GM23338 (cell line): ENCODE measurements at regions not wholly inside any gene's neighbourhood (a gene's known extent, or its start where the extent isn't known, plus 50 kb on each side); places are given as distances from the start of the nearest gene placed in this dataset.

Source experiments
- ATAC-seq: fragments of 200-7000 bp; cut with Tn5 transposase; 3 replicates; pipeline ENCODE4 v1.9.1; 2020
- DNase-seq: peaks from one replicate; pipeline ENCODE4 v3.0.0-alpha.2; 2015; ENCODE audit warnings: low spot score
- H2AFZ ChIP-seq: fragments of 200-600 bp; sonication (generic); 2 replicates; pipeline ENCODE4 v1.8.0; 2016; ENCODE audit warnings: antibody characterized with exemption, mild to moderate bottlenecking, moderate library complexity
- H3F3A ChIP-seq: fragments of 200-600 bp; sonication (generic); replicated peaks from 2 replicates; pipeline ENCODE4 v1.8.0; 2017; ENCODE audit warnings: antibody characterized with exemption, mixed run types, low read depth
- H3K27ac ChIP-seq: fragments of 200-600 bp; sonication (generic); 2 replicates; pipeline ENCODE4 v1.6.1; 2016; ENCODE audit warnings: low read depth
- H3K27me3 ChIP-seq: fragments of 200-600 bp; sonication (generic); 2 replicates; pipeline ENCODE4 v1.8.0; 2016; ENCODE audit warnings: mild to moderate bottlenecking, mixed run types, moderate library complexity; ENCODE audit not compliant: insufficient read depth
- H3K36me3 ChIP-seq: fragments of 200-600 bp; sonication (generic); 2 replicates; pipeline ENCODE4 v1.8.0; 2016; ENCODE audit warnings: mild to moderate bottlenecking; ENCODE audit not compliant: insufficient read depth
- H3K4me1 ChIP-seq: fragments of 200-600 bp; sonication (generic); 2 replicates; pipeline ENCODE4 v1.8.0; 2016; ENCODE audit warnings: mild to moderate bottlenecking, moderate library complexity; ENCODE audit not compliant: insufficient read depth
- H3K4me2 ChIP-seq: fragments of 200-600 bp; sonication (generic); 2 replicates; pipeline ENCODE4 v1.7.1; 2017; ENCODE audit warnings: mixed run types
- H3K4me3 ChIP-seq: fragments of 200-600 bp; sonication (generic); 2 replicates; pipeline ENCODE4 v1.6.1; 2016; ENCODE audit warnings: mixed run types
- H3K79me2 ChIP-seq: fragments of 200-600 bp; sonication (generic); replicated peaks from 2 replicates; pipeline ENCODE4 v1.8.0; 2017; ENCODE audit warnings: mild to moderate bottlenecking; ENCODE audit not compliant: insufficient read depth
- H3K9me2 ChIP-seq: fragments of 200-600 bp; sonication (generic); 2 replicates; pipeline ENCODE4 v1.8.0; 2017; ENCODE audit not compliant: insufficient read depth
- H4K20me1 ChIP-seq: fragments of 200-600 bp; sonication (generic); replicated peaks from 2 replicates; pipeline ENCODE4 v1.8.0; 2017; ENCODE audit warnings: mild to moderate bottlenecking; ENCODE audit not compliant: insufficient read depth
- H3K27ac Mint-ChIP-seq: 2 replicates; pipeline ENCODE4 v1.8.0; 2020; ENCODE audit warnings: inconsistent platforms, mild to moderate bottlenecking, moderate library complexity, mixed read lengths
- H3K27me3 Mint-ChIP-seq: 3 replicates; pipeline ENCODE4 v1.8.0; 2022; ENCODE audit warnings: low read depth, mild to moderate bottlenecking, moderate library complexity, mixed read lengths, inconsistent platforms; ENCODE audit not compliant: insufficient read depth, poor library complexity
- H3K36me3 Mint-ChIP-seq: 3 replicates; pipeline ENCODE4 v1.8.0; 2021; ENCODE audit warnings: low read depth, mild to moderate bottlenecking, inconsistent platforms, moderate library complexity, mixed read lengths
- H3K4me1 Mint-ChIP-seq: 3 replicates; pipeline ENCODE4 v1.8.0; 2020; ENCODE audit warnings: mild to moderate bottlenecking, inconsistent platforms, mixed read lengths
- H3K4me3 Mint-ChIP-seq: 3 replicates; pipeline ENCODE4 v1.8.0; 2021; ENCODE audit warnings: moderate library complexity, mild to moderate bottlenecking, inconsistent platforms, mixed read lengths
- H3K9me3 Mint-ChIP-seq: 3 replicates; pipeline ENCODE4 v1.8.0; 2020; ENCODE audit warnings: moderate library complexity, mild to moderate bottlenecking, inconsistent platforms, mixed read lengths
- EZH2phosphoT487 ChIP-seq: fragments of 200-600 bp; sonication (generic); IDR thresholded peaks from one replicate; pipeline ENCODE4 v1.8.1; 2018; ENCODE audit warnings: antibody characterized with exemption; ENCODE audit not compliant: unreplicated experiment
- ZNF331 ChIP-seq: fragments of 250-450 bp; sonication (Bioruptor Pico); IDR thresholded peaks from 2 replicates; pipeline ENCODE4 v1.5.0; 2020; ENCODE audit warnings: low read depth, mild to moderate bottlenecking, moderate library complexity
- TF ChIP-seq, protein P1 (sequence below): fragments of 250-450 bp; sonication (Bioruptor Pico); IDR thresholded peaks from 2 replicates; pipeline ENCODE4 v1.5.0; 2020; ENCODE audit warnings: mild to moderate bottlenecking, moderate library complexity
- TF ChIP-seq, protein P2 (sequence below), 2 experiments: fragments of 200-600 bp in 1 of 2; sonication (generic) in 1 of 2; conservative IDR thresholded peaks; 2 replicates each; pipeline versions ENCODE4 v1.5.1 to v1.6.1; 2016 to 2017; ENCODE audit warnings: antibody characterized with exemption in 2 of 2, low read depth in 2 of 2, mild to moderate bottlenecking in 2 of 2, moderate library complexity in 1 of 2

DNA sequence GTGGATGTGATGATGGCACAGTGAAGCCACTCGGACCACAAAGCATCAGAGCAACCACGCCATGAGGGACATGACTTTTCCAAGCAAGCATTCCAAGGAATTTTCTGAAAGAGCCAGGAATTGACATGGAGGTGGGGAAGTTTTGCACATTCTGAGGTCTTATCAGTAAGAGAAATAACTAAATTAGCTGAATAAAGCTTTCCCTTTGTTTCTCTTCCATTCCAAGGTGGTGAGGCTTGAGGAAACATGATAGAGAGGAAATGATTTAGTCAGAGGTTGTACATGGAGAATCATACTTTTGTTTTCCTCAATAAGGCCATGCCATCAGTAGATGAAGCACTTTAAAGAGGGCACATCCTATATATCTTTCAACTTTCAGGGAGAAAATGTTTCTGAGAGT is 115.7 kb upstream of the MMADHC start:
- Histone ChIP-seq H3K4me3 (no peak overlapping the region), H3K4me2 (no peak overlapping the region), H3K4me1 (peaks cover 6% of the 10 kb centered on the region; the same call in 1 of the 2 replicates), H3K27ac (no peak overlapping the region), H2AFZ (no peak overlapping the region), H3K27me3 (no peaks in the 10 kb centered on the region), H3K36me3 (no peaks in the 10 kb centered on the region), H3F3A (no peaks in the 10 kb centered on the region), H3K79me2 (no peaks in the 10 kb centered on the region), H4K20me1 (no peaks in the 10 kb centered on the region), H3K9me2 (0 out of 2 replicates have a peak, but pooled peaks cover 3% of the 10 kb centered on the region)
- ATAC-seq (no peak), DNase-seq (no peak)
- Mint-ChIP-seq H3K27ac (no peak overlapping the region), H3K4me3 (no peak overlapping the region), H3K9me3 (no peaks in the 10 kb centered on the region; the same call in 2 of the 3 replicates), H3K4me1 (peaks cover 3% of the 10 kb centered on the region; the same call in 2 of the 3 replicates), H3K27me3 (no peaks in the 10 kb centered on the region), H3K36me3 (no peaks in the 10 kb centered on the region)
- TF ChIP-seq EZH2phosphoT487, result no peak
- no peak for TF ChIP-seq ZNF331 (CRISPR knock-in tag)
- TF ChIP-seq, protein P1, sequence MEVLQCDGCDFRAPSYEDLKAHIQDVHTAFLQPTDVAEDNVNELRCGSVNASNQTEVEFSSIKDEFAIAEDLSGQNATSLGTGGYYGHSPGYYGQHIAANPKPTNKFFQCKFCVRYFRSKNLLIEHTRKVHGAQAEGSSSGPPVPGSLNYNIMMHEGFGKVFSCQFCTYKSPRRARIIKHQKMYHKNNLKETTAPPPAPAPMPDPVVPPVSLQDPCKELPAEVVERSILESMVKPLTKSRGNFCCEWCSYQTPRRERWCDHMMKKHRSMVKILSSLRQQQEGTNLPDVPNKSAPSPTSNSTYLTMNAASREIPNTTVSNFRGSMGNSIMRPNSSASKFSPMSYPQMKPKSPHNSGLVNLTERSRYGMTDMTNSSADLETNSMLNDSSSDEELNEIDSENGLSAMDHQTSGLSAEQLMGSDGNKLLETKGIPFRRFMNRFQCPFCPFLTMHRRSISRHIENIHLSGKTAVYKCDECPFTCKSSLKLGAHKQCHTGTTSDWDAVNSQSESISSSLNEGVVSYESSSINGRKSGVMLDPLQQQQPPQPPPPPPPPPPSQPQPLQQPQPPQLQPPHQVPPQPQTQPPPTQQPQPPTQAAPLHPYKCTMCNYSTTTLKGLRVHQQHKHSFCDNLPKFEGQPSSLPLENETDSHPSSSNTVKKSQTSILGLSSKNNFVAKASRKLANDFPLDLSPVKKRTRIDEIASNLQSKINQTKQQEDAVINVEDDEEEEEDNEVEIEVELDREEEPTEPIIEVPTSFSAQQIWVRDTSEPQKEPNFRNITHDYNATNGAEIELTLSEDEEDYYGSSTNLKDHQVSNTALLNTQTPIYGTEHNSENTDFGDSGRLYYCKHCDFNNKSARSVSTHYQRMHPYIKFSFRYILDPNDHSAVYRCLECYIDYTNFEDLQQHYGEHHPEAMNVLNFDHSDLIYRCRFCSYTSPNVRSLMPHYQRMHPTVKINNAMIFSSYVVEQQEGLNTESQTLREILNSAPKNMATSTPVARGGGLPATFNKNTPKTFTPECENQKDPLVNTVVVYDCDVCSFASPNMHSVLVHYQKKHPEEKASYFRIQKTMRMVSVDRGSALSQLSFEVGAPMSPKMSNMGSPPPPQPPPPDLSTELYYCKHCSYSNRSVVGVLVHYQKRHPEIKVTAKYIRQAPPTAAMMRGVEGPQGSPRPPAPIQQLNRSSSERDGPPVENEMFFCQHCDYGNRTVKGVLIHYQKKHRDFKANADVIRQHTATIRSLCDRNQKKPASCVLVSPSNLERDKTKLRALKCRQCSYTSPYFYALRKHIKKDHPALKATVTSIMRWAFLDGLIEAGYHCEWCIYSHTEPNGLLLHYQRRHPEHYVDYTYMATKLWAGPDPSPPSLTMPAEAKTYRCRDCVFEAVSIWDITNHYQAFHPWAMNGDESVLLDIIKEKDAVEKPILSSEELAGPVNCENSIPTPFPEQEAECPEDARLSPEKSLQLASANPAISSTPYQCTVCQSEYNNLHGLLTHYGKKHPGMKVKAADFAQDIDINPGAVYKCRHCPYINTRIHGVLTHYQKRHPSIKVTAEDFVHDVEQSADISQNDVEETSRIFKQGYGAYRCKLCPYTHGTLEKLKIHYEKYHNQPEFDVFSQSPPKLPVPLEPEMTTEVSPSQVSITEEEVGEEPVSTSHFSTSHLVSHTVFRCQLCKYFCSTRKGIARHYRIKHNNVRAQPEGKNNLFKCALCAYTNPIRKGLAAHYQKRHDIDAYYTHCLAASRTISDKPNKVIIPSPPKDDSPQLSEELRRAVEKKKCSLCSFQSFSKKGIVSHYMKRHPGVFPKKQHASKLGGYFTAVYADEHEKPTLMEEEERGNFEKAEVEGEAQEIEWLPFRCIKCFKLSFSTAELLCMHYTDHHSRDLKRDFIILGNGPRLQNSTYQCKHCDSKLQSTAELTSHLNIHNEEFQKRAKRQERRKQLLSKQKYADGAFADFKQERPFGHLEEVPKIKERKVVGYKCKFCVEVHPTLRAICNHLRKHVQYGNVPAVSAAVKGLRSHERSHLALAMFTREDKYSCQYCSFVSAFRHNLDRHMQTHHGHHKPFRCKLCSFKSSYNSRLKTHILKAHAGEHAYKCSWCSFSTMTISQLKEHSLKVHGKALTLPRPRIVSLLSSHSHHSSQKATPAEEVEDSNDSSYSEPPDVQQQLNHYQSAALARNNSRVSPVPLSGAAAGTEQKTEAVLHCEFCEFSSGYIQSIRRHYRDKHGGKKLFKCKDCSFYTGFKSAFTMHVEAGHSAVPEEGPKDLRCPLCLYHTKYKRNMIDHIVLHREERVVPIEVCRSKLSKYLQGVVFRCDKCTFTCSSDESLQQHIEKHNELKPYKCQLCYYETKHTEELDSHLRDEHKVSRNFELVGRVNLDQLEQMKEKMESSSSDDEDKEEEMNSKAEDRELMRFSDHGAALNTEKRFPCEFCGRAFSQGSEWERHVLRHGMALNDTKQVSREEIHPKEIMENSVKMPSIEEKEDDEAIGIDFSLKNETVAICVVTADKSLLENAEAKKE (CRISPR knock-in tag), result no peak
- TF ChIP-seq, protein P2, sequence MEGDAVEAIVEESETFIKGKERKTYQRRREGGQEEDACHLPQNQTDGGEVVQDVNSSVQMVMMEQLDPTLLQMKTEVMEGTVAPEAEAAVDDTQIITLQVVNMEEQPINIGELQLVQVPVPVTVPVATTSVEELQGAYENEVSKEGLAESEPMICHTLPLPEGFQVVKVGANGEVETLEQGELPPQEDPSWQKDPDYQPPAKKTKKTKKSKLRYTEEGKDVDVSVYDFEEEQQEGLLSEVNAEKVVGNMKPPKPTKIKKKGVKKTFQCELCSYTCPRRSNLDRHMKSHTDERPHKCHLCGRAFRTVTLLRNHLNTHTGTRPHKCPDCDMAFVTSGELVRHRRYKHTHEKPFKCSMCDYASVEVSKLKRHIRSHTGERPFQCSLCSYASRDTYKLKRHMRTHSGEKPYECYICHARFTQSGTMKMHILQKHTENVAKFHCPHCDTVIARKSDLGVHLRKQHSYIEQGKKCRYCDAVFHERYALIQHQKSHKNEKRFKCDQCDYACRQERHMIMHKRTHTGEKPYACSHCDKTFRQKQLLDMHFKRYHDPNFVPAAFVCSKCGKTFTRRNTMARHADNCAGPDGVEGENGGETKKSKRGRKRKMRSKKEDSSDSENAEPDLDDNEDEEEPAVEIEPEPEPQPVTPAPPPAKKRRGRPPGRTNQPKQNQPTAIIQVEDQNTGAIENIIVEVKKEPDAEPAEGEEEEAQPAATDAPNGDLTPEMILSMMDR (conservative IDR thresholded peaks at IDR 0.05; ENCODE audit: low read depth in 2 of 2), result no peak
